NCI-H748 (cell line): ENCODE measurements at regions not wholly inside any gene's neighbourhood (a gene's known extent, or its start where the extent isn't known, plus 50 kb on each side); places are given as distances from the start of the nearest gene placed in this dataset.

Experiments used
- DNase-seq: peaks from one replicate; lab custom pipeline; 2025; ENCODE audit not compliant: unreplicated experiment; lab: John Stamatoyannopoulos, UW

GRCh38 chr14:47772652-47773051 is 97.2 kb upstream of the MDGA2 start:
- no peak for DNase-seq

GRCh38 chr14:47763188-47763854 is 87.9 kb upstream of the MDGA2 start:
- no peak for DNase-seq

GRCh38 chr14:47746986-47747385 is 71.6 kb upstream of the MDGA2 start:
- no peak for DNase-seq

- no peak for DNase-seq
Observed at GRCh38 chr14:47744155-47744554, 68.8 kb upstream of the MDGA2 start.

- DNase-seq, result no peak
Observed at GRCh38 chr14:47739541-47739940, 64.1 kb upstream of the MDGA2 start.

- no peak for DNase-seq
Observed at GRCh38 chr14:47730296-47730695, 54.9 kb upstream of the MDGA2 start.
